IMR-90 (cell line): ENCODE measurements at regions not wholly inside any gene's neighbourhood (a gene's known extent, or its start where the extent isn't known, plus 50 kb on each side); places are given as distances from the start of the nearest gene placed in this dataset.

Source experiments
- ATAC-seq: fragments of 200-7000 bp; cut with Tn5 transposase; 2 replicates; pipeline ENCODE4 v1.9.1; 2020; ENCODE audit warnings: low read depth, mild to moderate bottlenecking, moderate library complexity
- BruUV-seq: library from RNA; stranded (reverse); fragments of 400-500 nt; replicated peaks from 2 replicates; lab custom pipeline; 2021; lab: Mats Ljungman, UMichigan
- CTCF ChIA-PET: fragments of 300-600 bp; formaldehyde crosslinking; extraction: SDS; loops from one replicate; lab custom pipeline; 2021; ENCODE audit warnings: antibody characterized with exemption; lab: Yijun Ruan, JAX
- POLR2A ChIA-PET: fragments of 300-600 bp; sonication (Branson Sonifier 250); formaldehyde crosslinking; loops from one replicate; lab custom pipeline; 2022; ENCODE audit warnings: antibody characterized with exemption; ENCODE audit not compliant: unreplicated experiment; lab: Charles Lee
- DNase-seq: peaks from one replicate; pipeline ENCODE4 v3.0.0; 2013
- H2AFZ ChIP-seq: replicated peaks from 2 replicates; pipeline ENCODE3; 2013; ENCODE audit warnings: low read length, mild to moderate bottlenecking; ENCODE audit not compliant: poor library complexity
- H2AK5ac ChIP-seq: 2 replicates; pipeline ENCODE4 v1.6.1; 2013; ENCODE audit warnings: low read depth, low read length, inconsistent platforms
- H2AK9ac ChIP-seq: replicated peaks from 2 replicates; pipeline ENCODE3; 2013; ENCODE audit warnings: mild to moderate bottlenecking, low read depth, low read length, moderate library complexity; ENCODE audit not compliant: poor library complexity
- H2BK120ac ChIP-seq: 2 replicates; pipeline ENCODE4 v1.6.1; 2013; ENCODE audit warnings: low read depth, low read length, inconsistent platforms
- H2BK15ac ChIP-seq: 3 replicates; pipeline ENCODE4 v1.6.1; 2013; ENCODE audit warnings: low read depth, low read length, inconsistent platforms
- H2BK20ac ChIP-seq: 2 replicates; pipeline ENCODE4 v1.6.1; 2013; ENCODE audit warnings: low read depth, mild to moderate bottlenecking, inconsistent platforms, low read length, moderate library complexity
- H2BK5ac ChIP-seq: 2 replicates; pipeline ENCODE4 v1.6.1; 2013; ENCODE audit warnings: mild to moderate bottlenecking, low read depth, low read length, inconsistent platforms; ENCODE audit not compliant: poor library complexity, severe bottlenecking
- H3K14ac ChIP-seq: replicated peaks from 2 replicates; pipeline ENCODE4 v1.6.1; 2013; ENCODE audit warnings: low read depth, low read length, inconsistent platforms
- H3K18ac ChIP-seq: 2 replicates; pipeline ENCODE4 v1.6.1; 2013; ENCODE audit warnings: low read depth, low read length, control low read depth
- H3K23ac ChIP-seq: 2 replicates; pipeline ENCODE4 v1.6.1; 2013; ENCODE audit warnings: low read depth, low read length, inconsistent platforms
- H3K27ac ChIP-seq: 2 replicates; pipeline ENCODE4 v1.5.1; 2013; ENCODE audit warnings: mild to moderate bottlenecking, control low read depth, low read length; ENCODE audit not compliant: insufficient read depth
- H3K27me3 ChIP-seq: 2 replicates; pipeline ENCODE4 v1.6.1; 2013; ENCODE audit warnings: low read length; ENCODE audit not compliant: control insufficient read depth, insufficient read depth
- H3K36me3 ChIP-seq: 2 replicates; pipeline ENCODE4 v1.6.1; 2013; ENCODE audit warnings: low read length, mixed read lengths; ENCODE audit not compliant: control insufficient read depth, insufficient read depth
- H3K4ac ChIP-seq: 2 replicates; pipeline ENCODE4 v1.6.1; 2013; ENCODE audit warnings: low read depth, low read length, inconsistent platforms
- H3K4me1 ChIP-seq: 2 replicates; pipeline ENCODE4 v1.6.1; 2013; ENCODE audit warnings: low read length, mixed read lengths; ENCODE audit not compliant: control insufficient read depth, insufficient read depth
- H3K4me2 ChIP-seq: 2 replicates; pipeline ENCODE4 v1.6.1; 2013; ENCODE audit warnings: low read depth, mild to moderate bottlenecking, control low read depth, low read length, moderate library complexity
- H3K4me3 ChIP-seq: 2 replicates; pipeline ENCODE4 v1.5.1; 2013; ENCODE audit warnings: low read depth, mild to moderate bottlenecking, control low read depth, low read length, moderate library complexity; ENCODE audit not compliant: insufficient read depth
- H3K56ac ChIP-seq: 2 replicates; pipeline ENCODE4 v1.6.1; 2013; ENCODE audit warnings: low read length, inconsistent platforms; ENCODE audit not compliant: insufficient read depth; ENCODE audit errors: extremely low read depth
- H3K79me1 ChIP-seq, 2 experiments: 2 replicates each; pipeline ENCODE4 v1.6.1; 2013; ENCODE audit warnings: low read length in 2 of 2, inconsistent platforms in 1 of 2, low read depth in 1 of 2
- H3K9ac ChIP-seq: 2 replicates; pipeline ENCODE4 v1.6.1; 2013; ENCODE audit warnings: low read depth, low read length, control low read depth
- H3K9me1 ChIP-seq: 2 replicates; pipeline ENCODE4 v1.6.1; 2013; ENCODE audit warnings: low read length, inconsistent platforms; ENCODE audit not compliant: insufficient read depth
- H3K9me3 ChIP-seq: 2 replicates; pipeline ENCODE4 v1.6.1; 2013; ENCODE audit warnings: low read length; ENCODE audit not compliant: control insufficient read depth, insufficient read depth
- H4K20me1 ChIP-seq: 2 replicates; pipeline ENCODE4 v1.6.1; 2013; ENCODE audit warnings: low read length, inconsistent platforms; ENCODE audit not compliant: insufficient read depth
- H4K5ac ChIP-seq: 2 replicates; pipeline ENCODE4 v1.6.1; 2013; ENCODE audit warnings: mild to moderate bottlenecking, low read depth, low read length, control low read depth
- H4K8ac ChIP-seq, 2 experiments: 2 replicates each; pipeline ENCODE4 v1.6.1; 2013; ENCODE audit warnings: low read depth in 2 of 2, low read length in 2 of 2, control low read depth in 1 of 2, inconsistent platforms in 1 of 2
- H4K91ac ChIP-seq: 2 replicates; pipeline ENCODE4 v1.6.1; 2013; ENCODE audit warnings: low read depth, low read length, inconsistent platforms; ENCODE audit not compliant: insufficient read depth
- FOS ChIP-seq: fragments of 150-350 bp; IDR thresholded peaks from 2 replicates; pipeline ENCODE4 v1.6.1; 2016; ENCODE audit warnings: low read depth, low read length
- RAD21 ChIP-seq: IDR thresholded peaks from 2 replicates; pipeline ENCODE4 v1.6.1; 2012; ENCODE audit warnings: low read length, improper control_type of control experiment
- RCOR1 ChIP-seq: IDR thresholded peaks from 2 replicates; pipeline ENCODE4 v1.6.1; 2012; ENCODE audit warnings: mild to moderate bottlenecking, low read length, improper control_type of control experiment; ENCODE audit not compliant: insufficient replicate concordance
- USF2 ChIP-seq: fragments of 150-350 bp; IDR thresholded peaks from 2 replicates; pipeline ENCODE4 v1.6.1; 2017; ENCODE audit warnings: mild to moderate bottlenecking, antibody characterized with exemption, low read length, low read depth
- WGBS, 2 experiments: methylation state at CpG; one replicate each; pipeline versions ENCODE4 v1.1.5 to v1.1.7; 2013; ENCODE audit warnings: missing lambda C conversion rate in 2 of 2; ENCODE audit not compliant: insufficient read length in 1 of 2; ENCODE audit errors: extremely low coverage in 2 of 2; 5-methylcytosine and 5-hydroxymethylcytosine counted together
- dilution Hi-C: fragments of 300-500 bp; cut with HindIII; formaldehyde crosslinking; loops from one replicate; pipeline ENCODE4 v1.14.3; 2018; ENCODE audit warnings: low sequenced_read_pairs; ENCODE audit not compliant: unreplicated experiment
- in situ Hi-C: fragments of 300-500 bp; cut with MboI; formaldehyde crosslinking; loops from 3 replicates; pipeline ENCODE4 v1.14.3; 2019; ENCODE audit warnings: low sequenced_read_pairs, inconsistent platforms, mixed read lengths
- intact Hi-C: fragments of 100-400 bp; cut with micrococcal nuclease; formaldehyde crosslinking; loops from 2 replicates; pipeline ENCODE4 v1.10.0; 2022

- no peak for TF ChIP-seq RCOR1
These were observed 130.3 kb upstream of the SERP2 start (continued) for GRCh38 chr13:44243198-44243857.

DNA sequence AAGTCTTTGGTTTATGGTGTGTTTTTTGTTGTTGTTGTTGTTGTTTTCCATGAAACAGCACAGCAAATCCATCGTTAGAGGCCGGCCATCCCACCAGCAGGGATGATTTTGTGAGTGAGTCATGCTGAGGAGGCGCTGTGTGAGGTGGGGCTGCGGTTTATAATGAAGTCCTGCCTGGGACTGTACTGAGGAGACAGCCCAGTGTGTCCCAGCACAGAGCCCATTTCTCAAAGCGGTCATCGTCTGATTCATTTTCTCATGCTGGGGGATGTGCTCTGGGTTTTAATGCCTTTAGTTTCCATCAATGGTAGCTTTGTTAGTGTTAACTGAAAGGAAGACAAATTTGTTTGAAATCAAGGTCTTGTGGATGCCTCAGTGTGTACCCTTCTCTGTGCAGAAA lies 129.3 kb upstream of the SERP2 start:
- no TSS peak for BruUV-seq
- Histone ChIP-seq H4K20me1 (no peaks in the 10 kb centered on the region; the same call in 1 of the 2 replicates), H2AFZ (no peak overlapping the region), H3K9me1 (peaks cover 8% of the 10 kb centered on the region), H2AK5ac (peak overlapping the region; percentile 71), H3K4me3 (no peak overlapping the region), H3K18ac (0 out of 2 replicates have a peak overlapping the region, but pooled peaks have one; percentile 17), H3K9ac (no peak overlapping the region), H3K4me1 (peaks cover 2% of the 10 kb centered on the region; the same call in 1 of the 2 replicates), H2AK9ac (no peak overlapping the region), H4K5ac (no peak overlapping the region), H2BK20ac (peak overlapping the region; percentile 81), H2BK120ac (peak overlapping the region; percentile 67), H3K56ac (no peak overlapping the region), H3K27ac (no peak overlapping the region), H2BK15ac (peak overlapping the region; percentile 83; the same call in 2 of the 3 replicates), H3K79me1 (no peaks in the 10 kb centered on the region), H4K8ac (peak overlapping the region in 1 of 2 experiments; percentile 78; a peak in 2 of 4 replicates), H3K23ac (no peak overlapping the region), H3K14ac (peak overlapping the region; percentile 59), H3K36me3 (no peaks in the 10 kb centered on the region), H3K4ac (peak overlapping the region; percentile 71), H3K9me3 (no peaks in the 10 kb centered on the region), H3K4me2 (no peak overlapping the region), H3K27me3 (no peaks in the 10 kb centered on the region), H2BK5ac (peak overlapping the region; percentile 37), H4K91ac (peak overlapping the region; percentile 61; the same call in 1 of the 2 replicates)
- ChIA-PET CTCF (no interaction called here), POLR2A (no interaction called here)
- TF ChIP-seq RAD21 (peak; percentile 22; the same call in 1 of the 2 replicates), FOS (peak; percentile 69), USF2 (no peak)
- intact Hi-C loops (no loop called here), dilution Hi-C loops (no loop called here), in situ Hi-C loops (no loop called here)
- DNase-seq = peak; percentile 81
- 82% methylated on average over 2 of the region's 6 CpGs; no CpG with 5 or more reads in 1 of the 2 experiments for WGBS, 2 experiments
- peak; percentile 84 for ATAC-seq
